ENCODE measurements at regions not wholly inside any gene's neighbourhood (a gene's known extent, or its start where the extent isn't known, plus 50 kb on each side); places are given as distances from the start of the nearest gene placed in this dataset.
"Not testable (repeated sequence)": the region's sequence is repeated elsewhere in the genome, so short reads cannot be mapped to it uniquely, and the experiment has no call there.

DNA sequence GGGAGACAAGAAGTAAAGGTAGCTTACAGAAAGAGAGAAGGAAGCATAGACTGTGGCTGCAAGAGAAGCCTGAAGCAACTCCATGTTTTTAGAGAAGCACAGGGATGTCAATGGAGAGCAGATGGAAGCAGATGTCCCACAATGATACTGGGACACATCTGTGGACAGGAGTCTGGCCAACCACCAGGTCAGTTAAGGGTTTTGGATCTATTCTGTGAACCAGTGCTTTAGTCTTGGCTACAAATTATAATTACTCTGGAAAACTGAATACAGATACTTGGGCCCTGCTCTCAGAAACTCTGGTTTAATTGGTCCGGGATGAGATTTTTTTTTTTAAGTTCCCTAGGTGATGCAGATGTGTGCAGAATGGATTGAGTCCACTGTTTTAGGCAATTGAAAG lies 592.8 kb downstream of the CSNK1G3 start:
- no peak overlapping the region for H2AFZ ChIP-seq (ENCODE audit: low read depth)
- no peaks in the 10 kb centered on the region for H4K20me1 ChIP-seq (ENCODE audit: insufficient read depth)
- H3K4me3 ChIP-seq (IDR thresholded peaks at IDR 0.05; ENCODE audit: insufficient read depth, low read depth, low read length), result no peak overlapping the region
- no peak overlapping the region for H3K9ac ChIP-seq
- no peaks in the 10 kb centered on the region for H3K36me3 ChIP-seq (ENCODE audit: insufficient read depth)
- no peak overlapping the region for H3K4me2 ChIP-seq
- TF ChIP-seq, protein P1, sequence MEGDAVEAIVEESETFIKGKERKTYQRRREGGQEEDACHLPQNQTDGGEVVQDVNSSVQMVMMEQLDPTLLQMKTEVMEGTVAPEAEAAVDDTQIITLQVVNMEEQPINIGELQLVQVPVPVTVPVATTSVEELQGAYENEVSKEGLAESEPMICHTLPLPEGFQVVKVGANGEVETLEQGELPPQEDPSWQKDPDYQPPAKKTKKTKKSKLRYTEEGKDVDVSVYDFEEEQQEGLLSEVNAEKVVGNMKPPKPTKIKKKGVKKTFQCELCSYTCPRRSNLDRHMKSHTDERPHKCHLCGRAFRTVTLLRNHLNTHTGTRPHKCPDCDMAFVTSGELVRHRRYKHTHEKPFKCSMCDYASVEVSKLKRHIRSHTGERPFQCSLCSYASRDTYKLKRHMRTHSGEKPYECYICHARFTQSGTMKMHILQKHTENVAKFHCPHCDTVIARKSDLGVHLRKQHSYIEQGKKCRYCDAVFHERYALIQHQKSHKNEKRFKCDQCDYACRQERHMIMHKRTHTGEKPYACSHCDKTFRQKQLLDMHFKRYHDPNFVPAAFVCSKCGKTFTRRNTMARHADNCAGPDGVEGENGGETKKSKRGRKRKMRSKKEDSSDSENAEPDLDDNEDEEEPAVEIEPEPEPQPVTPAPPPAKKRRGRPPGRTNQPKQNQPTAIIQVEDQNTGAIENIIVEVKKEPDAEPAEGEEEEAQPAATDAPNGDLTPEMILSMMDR (conservative IDR thresholded peaks at IDR 0.05; ENCODE audit: low read depth, low read length), result no peak
- H3K27me3 ChIP-seq (ENCODE audit: insufficient read depth, low read depth), result no peaks in the 10 kb centered on the region
- no peaks in the 10 kb centered on the region for H3K79me2 ChIP-seq (ENCODE audit: insufficient read depth, low read depth)
- no peak overlapping the region for H3K27ac ChIP-seq
- no peaks in the 10 kb centered on the region for H3K4me1 ChIP-seq (ENCODE audit: low read depth, poor library complexity, severe bottlenecking)

DNA sequence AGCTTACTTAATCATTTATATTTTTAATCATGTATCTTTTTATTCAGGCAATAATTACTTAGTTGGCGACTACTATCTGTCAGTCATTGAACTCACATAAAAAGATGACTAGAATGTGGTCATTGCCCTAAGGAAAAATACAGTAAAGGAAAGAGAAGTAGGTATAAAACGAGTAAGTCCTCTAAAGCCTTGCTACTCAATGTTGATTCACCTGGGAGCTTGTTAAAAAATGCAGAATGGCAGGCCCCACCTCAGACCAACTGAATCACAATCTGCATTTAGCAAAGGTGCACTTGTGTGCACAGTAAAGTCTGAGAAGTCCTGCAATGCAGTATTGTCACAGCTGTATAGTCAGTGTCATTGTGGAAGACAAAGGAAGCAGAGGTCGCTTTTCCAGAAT lies 592.4 kb downstream of the CSNK1G3 start:
- no peak overlapping the region for H3K4me3 ChIP-seq (IDR thresholded peaks at IDR 0.05; ENCODE audit: insufficient read depth, low read depth, low read length)
- H3K9ac ChIP-seq, result no peak overlapping the region
- no peaks in the 10 kb centered on the region for H3K4me1 ChIP-seq (ENCODE audit: low read depth, poor library complexity, severe bottlenecking)
- no peak overlapping the region for H2AFZ ChIP-seq (ENCODE audit: low read depth)
- TF ChIP-seq, protein P1 (conservative IDR thresholded peaks at IDR 0.05; ENCODE audit: low read depth, low read length), result no peak
- H3K4me2 ChIP-seq, result no peak overlapping the region
- no peaks in the 10 kb centered on the region for H4K20me1 ChIP-seq (ENCODE audit: insufficient read depth)
- no peaks in the 10 kb centered on the region for H3K27me3 ChIP-seq (ENCODE audit: insufficient read depth, low read depth)
- H3K36me3 ChIP-seq (ENCODE audit: insufficient read depth), result no peaks in the 10 kb centered on the region
- no peaks in the 10 kb centered on the region for H3K79me2 ChIP-seq (ENCODE audit: insufficient read depth, low read depth)
- H3K27ac ChIP-seq, result no peak overlapping the region

DNA sequence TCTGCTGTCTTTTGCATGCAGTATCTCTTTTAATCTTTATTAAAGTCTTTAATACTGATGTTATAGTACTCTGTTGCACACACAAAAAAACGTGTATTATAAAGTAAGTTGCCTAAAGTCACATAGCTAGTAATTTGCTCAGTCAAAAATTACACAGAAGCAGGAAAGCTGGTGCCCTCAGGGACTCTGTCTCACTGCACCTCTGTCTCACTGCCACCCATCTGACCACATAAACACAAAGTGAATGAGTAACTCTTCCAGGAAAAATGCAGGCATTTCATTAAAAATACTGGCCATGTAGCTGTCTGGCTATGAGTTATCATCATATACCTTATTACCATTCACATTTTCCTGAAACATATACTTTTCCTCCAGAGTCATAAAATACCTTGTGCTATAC lies 591.7 kb downstream of the CSNK1G3 start:
- Histone ChIP-seq H3K79me2 (ENCODE audit: insufficient read depth, low read depth) (no peaks in the 10 kb centered on the region), H3K27ac (no peak overlapping the region), H2AFZ (ENCODE audit: low read depth) (no peak overlapping the region), H3K27me3 (ENCODE audit: insufficient read depth, low read depth) (no peaks in the 10 kb centered on the region), H3K9ac (no peak overlapping the region), H3K4me3 (IDR thresholded peaks at IDR 0.05; ENCODE audit: insufficient read depth, low read depth, low read length) (no peak overlapping the region), H3K4me1 (ENCODE audit: low read depth, poor library complexity, severe bottlenecking) (no peaks in the 10 kb centered on the region), H3K4me2 (no peak overlapping the region), H4K20me1 (ENCODE audit: insufficient read depth) (no peaks in the 10 kb centered on the region), H3K36me3 (ENCODE audit: insufficient read depth) (no peaks in the 10 kb centered on the region)
- TF ChIP-seq, protein P1 (conservative IDR thresholded peaks at IDR 0.05; ENCODE audit: low read depth, low read length), result no peak

DNA sequence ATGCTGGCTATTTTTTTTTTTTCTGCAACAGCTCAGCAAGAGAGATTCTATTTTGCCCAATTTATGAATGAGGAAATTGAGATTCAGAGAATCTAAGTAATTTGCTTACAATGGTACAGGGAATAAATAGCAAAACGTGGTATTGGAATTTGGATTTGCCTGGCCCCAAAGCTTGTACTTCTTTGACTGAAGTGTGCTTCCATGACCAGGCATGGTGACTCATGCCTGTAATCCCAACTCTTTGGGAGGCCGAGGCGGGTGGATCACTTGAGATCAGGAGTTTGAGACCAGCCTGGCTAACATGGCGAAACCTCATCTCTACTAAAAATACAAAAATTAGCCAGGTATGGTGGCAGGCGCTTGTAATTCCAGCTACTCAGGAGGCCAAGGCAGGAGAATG lies 591.1 kb downstream of the CSNK1G3 start:
- not testable (repeated sequence) for H2AFZ ChIP-seq (ENCODE audit: low read depth); H3K4me3 ChIP-seq (IDR thresholded peaks at IDR 0.05; ENCODE audit: insufficient read depth, low read depth, low read length); H3K79me2 ChIP-seq (ENCODE audit: insufficient read depth, low read depth); H3K9ac ChIP-seq; H3K27ac ChIP-seq; H3K36me3 ChIP-seq (ENCODE audit: insufficient read depth); H3K4me1 ChIP-seq (ENCODE audit: low read depth, poor library complexity, severe bottlenecking); H4K20me1 ChIP-seq (ENCODE audit: insufficient read depth); H3K27me3 ChIP-seq (ENCODE audit: insufficient read depth, low read depth); H3K4me2 ChIP-seq

DNA sequence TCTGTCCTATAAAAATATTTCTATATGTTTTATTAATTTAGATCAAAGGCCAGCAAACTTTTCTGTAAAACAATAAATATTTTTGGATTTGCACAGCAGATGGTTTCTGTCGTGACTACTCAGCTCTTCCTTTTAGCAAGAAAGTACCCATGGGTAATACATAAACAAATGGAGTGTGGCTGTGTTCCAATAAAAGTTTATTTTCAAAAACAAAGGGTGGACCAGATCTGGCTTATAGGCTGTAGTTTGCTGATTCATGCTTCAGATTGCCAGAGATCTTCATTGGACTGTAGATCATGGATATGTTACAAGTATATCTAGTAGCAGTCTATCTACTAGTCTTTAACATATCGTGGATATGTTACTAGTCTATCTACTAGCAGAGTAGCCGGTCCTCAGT lies 590.5 kb downstream of the CSNK1G3 start:
- Histone ChIP-seq H3K9ac (no peak overlapping the region), H4K20me1 (ENCODE audit: insufficient read depth) (no peaks in the 10 kb centered on the region), H3K36me3 (ENCODE audit: insufficient read depth) (no peaks in the 10 kb centered on the region), H3K4me3 (IDR thresholded peaks at IDR 0.05; ENCODE audit: insufficient read depth, low read depth, low read length) (no peak overlapping the region), H3K27ac (no peak overlapping the region), H3K4me2 (no peak overlapping the region), H2AFZ (ENCODE audit: low read depth) (no peak overlapping the region), H3K27me3 (ENCODE audit: insufficient read depth, low read depth) (no peaks in the 10 kb centered on the region), H3K79me2 (ENCODE audit: insufficient read depth, low read depth) (no peaks in the 10 kb centered on the region), H3K4me1 (ENCODE audit: low read depth, poor library complexity, severe bottlenecking) (no peaks in the 10 kb centered on the region)
- TF ChIP-seq, protein P1 (conservative IDR thresholded peaks at IDR 0.05; ENCODE audit: low read depth, low read length), result no peak
